HG03175 (cell line): ENCODE measurements at regions not wholly inside any gene's neighbourhood (a gene's known extent, or its start where the extent isn't known, plus 50 kb on each side); places are given as distances from the start of the nearest gene placed in this dataset.
"Not testable (repeated sequence)": the region's sequence is repeated elsewhere in the genome, so short reads cannot be mapped to it uniquely, and the experiment has no call there.

Source experiments
- ATAC-seq: cut with Tn5 transposase; IDR thresholded peaks from one replicate; pipeline ENCODE4 v1.9.1; 2021; ENCODE audit warnings: mild to moderate bottlenecking, moderate library complexity; ENCODE audit not compliant: unreplicated experiment

- no peak for ATAC-seq
Observed at GRCh38 chr9:3773362-3774060, 247.7 kb upstream of the RFX3 start.

- ATAC-seq: no peak
Observed at GRCh38 chr9:3769646-3770045, 243.8 kb upstream of the RFX3 start.

- no peak for ATAC-seq
Observed at GRCh38 chr9:3768712-3769457, 243.1 kb upstream of the RFX3 start.

GRCh38 chr9:3768286-3768685 lies 242.5 kb upstream of the RFX3 start:
- ATAC-seq: no peak

GRCh38 chr9:3762076-3762475 lies 236.3 kb upstream of the RFX3 start:
- no peak for ATAC-seq

GRCh38 chr9:3760031-3760430 lies 234.2 kb upstream of the RFX3 start:
- ATAC-seq: no peak

- no peak for ATAC-seq
Observed at GRCh38 chr9:3758816-3759576, 233.2 kb upstream of the RFX3 start.

- no peak for ATAC-seq
Observed at GRCh38 chr9:3756071-3756470, 230.3 kb upstream of the RFX3 start.

- no peak for ATAC-seq
Observed at GRCh38 chr9:3751125-3751758, 225.4 kb upstream of the RFX3 start.

GRCh38 chr9:3750321-3750720 lies 224.5 kb upstream of the RFX3 start:
- no peak for ATAC-seq

GRCh38 chr9:3746296-3747275 lies 220.8 kb upstream of the RFX3 start:
- no peak for ATAC-seq

GRCh38 chr9:3743901-3744413 lies 218.2 kb upstream of the RFX3 start:
- no peak for ATAC-seq

- no peak for ATAC-seq
Observed at GRCh38 chr9:3742586-3742985, 216.8 kb upstream of the RFX3 start.

- no peak for ATAC-seq
Observed at GRCh38 chr9:3741729-3742128, 215.9 kb upstream of the RFX3 start.

GRCh38 chr9:3740690-3741419 lies 215.1 kb upstream of the RFX3 start:
- ATAC-seq: no peak

GRCh38 chr9:3736161-3736560 lies 210.4 kb upstream of the RFX3 start:
- no peak for ATAC-seq

GRCh38 chr9:3735251-3735650 lies 209.4 kb upstream of the RFX3 start:
- ATAC-seq: no peak

- ATAC-seq: not testable (repeated sequence)
Observed at GRCh38 chr9:3733527-3734262, 207.9 kb upstream of the RFX3 start.

- no peak for ATAC-seq
Observed at GRCh38 chr9:3733039-3733408, 207.2 kb upstream of the RFX3 start.
